ENCODE measurements at regions not wholly inside any gene's neighbourhood (a gene's known extent, or its start where the extent isn't known, plus 50 kb on each side); places are given as distances from the start of the nearest gene placed in this dataset.

DNA sequence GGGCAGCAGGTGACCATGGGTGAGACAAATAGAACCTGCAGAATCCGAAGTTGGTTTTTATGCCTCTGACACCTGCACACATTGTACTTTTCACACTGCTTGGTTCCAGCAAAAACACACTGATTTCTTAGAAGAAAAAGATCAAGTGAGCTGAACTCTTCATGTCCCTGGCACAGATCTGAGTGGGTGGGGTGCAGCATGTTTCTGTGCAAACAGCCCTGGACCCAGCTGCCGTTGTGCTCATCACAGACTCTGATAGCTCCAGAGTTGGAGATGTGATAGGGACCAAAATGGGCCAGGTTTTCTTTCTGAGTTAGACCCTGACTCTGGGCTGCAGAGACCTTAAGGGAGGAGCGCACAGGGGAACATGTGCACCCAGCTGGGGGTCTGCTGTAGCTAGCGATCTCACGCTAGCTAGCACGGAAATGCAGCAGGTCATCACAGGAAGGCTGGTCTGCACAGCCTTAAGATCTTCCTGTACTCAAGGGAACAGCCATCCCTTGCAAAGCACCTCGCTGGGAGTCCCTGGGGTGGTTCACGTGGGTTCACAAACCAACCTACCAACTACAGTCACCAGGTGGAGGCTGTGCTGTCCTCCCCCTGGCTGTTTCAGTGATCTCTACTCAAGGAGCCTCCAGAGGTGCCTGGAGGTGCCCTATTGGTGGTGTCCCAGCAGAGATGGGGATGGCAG, 291.1 kb downstream of the PTPRU start:
- TF ChIP-seq, protein P1, sequence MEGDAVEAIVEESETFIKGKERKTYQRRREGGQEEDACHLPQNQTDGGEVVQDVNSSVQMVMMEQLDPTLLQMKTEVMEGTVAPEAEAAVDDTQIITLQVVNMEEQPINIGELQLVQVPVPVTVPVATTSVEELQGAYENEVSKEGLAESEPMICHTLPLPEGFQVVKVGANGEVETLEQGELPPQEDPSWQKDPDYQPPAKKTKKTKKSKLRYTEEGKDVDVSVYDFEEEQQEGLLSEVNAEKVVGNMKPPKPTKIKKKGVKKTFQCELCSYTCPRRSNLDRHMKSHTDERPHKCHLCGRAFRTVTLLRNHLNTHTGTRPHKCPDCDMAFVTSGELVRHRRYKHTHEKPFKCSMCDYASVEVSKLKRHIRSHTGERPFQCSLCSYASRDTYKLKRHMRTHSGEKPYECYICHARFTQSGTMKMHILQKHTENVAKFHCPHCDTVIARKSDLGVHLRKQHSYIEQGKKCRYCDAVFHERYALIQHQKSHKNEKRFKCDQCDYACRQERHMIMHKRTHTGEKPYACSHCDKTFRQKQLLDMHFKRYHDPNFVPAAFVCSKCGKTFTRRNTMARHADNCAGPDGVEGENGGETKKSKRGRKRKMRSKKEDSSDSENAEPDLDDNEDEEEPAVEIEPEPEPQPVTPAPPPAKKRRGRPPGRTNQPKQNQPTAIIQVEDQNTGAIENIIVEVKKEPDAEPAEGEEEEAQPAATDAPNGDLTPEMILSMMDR (IDR thresholded peaks at IDR 0.05 in 8 of 11, conservative IDR thresholded peaks at IDR 0.05 in 3 of 11): no peak
- TF ChIP-seq POLR2A (IDR thresholded peaks at IDR 0.05): no peak

All from spleen (tissue), 7 donors.